ENCODE measurements at regions not wholly inside any gene's neighbourhood (a gene's known extent, or its start where the extent isn't known, plus 50 kb on each side); places are given as distances from the start of the nearest gene placed in this dataset.

DNA sequence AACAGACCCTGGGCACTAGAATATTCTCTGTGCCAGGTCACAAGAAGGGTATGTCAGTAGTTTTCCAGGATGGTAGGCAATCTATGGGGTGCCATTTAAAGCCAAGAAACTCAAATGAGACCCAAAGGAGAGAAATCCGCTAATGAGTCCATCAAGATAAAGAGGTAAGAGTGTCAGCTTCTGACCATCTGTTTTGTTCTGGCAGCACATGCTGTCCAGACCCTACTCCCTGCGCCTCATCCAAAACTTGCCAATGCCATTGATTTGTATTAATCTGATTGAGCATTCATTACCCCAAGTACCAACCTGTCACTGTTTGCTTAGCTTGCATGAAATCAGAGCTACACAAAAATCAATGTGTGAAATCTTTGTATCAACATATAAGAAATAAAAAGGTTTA is 229.0 kb downstream of the BLID start:
- DNase-seq (ENCODE audit: low read depth, low spot score) (no peak), ATAC-seq (no peak)
- TF ChIP-seq POLR2AphosphoS5 (IDR thresholded peaks at IDR 0.05; ENCODE audit: low read depth, low read length) (no peak), SIN3A (IDR thresholded peaks at IDR 0.05; ENCODE audit: borderline replicate concordance, insufficient read depth, low read depth, low read length) (no peak), TCF7L2 (IDR thresholded peaks at IDR 0.05; ENCODE audit: low read depth, low read length) (no peak)
- TF ChIP-seq, protein P1, sequence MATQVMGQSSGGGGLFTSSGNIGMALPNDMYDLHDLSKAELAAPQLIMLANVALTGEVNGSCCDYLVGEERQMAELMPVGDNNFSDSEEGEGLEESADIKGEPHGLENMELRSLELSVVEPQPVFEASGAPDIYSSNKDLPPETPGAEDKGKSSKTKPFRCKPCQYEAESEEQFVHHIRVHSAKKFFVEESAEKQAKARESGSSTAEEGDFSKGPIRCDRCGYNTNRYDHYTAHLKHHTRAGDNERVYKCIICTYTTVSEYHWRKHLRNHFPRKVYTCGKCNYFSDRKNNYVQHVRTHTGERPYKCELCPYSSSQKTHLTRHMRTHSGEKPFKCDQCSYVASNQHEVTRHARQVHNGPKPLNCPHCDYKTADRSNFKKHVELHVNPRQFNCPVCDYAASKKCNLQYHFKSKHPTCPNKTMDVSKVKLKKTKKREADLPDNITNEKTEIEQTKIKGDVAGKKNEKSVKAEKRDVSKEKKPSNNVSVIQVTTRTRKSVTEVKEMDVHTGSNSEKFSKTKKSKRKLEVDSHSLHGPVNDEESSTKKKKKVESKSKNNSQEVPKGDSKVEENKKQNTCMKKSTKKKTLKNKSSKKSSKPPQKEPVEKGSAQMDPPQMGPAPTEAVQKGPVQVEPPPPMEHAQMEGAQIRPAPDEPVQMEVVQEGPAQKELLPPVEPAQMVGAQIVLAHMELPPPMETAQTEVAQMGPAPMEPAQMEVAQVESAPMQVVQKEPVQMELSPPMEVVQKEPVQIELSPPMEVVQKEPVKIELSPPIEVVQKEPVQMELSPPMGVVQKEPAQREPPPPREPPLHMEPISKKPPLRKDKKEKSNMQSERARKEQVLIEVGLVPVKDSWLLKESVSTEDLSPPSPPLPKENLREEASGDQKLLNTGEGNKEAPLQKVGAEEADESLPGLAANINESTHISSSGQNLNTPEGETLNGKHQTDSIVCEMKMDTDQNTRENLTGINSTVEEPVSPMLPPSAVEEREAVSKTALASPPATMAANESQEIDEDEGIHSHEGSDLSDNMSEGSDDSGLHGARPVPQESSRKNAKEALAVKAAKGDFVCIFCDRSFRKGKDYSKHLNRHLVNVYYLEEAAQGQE (IDR thresholded peaks at IDR 0.05; ENCODE audit: insufficient read depth in 1 of 2, low read depth in 2 of 2, low read length in 1 of 2), result no peak
- TF ChIP-seq, protein P2, sequence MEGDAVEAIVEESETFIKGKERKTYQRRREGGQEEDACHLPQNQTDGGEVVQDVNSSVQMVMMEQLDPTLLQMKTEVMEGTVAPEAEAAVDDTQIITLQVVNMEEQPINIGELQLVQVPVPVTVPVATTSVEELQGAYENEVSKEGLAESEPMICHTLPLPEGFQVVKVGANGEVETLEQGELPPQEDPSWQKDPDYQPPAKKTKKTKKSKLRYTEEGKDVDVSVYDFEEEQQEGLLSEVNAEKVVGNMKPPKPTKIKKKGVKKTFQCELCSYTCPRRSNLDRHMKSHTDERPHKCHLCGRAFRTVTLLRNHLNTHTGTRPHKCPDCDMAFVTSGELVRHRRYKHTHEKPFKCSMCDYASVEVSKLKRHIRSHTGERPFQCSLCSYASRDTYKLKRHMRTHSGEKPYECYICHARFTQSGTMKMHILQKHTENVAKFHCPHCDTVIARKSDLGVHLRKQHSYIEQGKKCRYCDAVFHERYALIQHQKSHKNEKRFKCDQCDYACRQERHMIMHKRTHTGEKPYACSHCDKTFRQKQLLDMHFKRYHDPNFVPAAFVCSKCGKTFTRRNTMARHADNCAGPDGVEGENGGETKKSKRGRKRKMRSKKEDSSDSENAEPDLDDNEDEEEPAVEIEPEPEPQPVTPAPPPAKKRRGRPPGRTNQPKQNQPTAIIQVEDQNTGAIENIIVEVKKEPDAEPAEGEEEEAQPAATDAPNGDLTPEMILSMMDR (IDR thresholded peaks at IDR 0.05), result no peak
- Histone ChIP-seq H3K9me3 (ENCODE audit: control insufficient read depth, insufficient read depth, low read depth, low read length) (no peaks in the 10 kb centered on the region), H3K27ac (ENCODE audit: low read length) (no peak overlapping the region), H3K27me3 (ENCODE audit: control insufficient read depth, insufficient read depth, low read length) (no peaks in the 10 kb centered on the region), H3K4me3 (ENCODE audit: low read depth in 2 of 2, low read length in 2 of 2) (no peak overlapping the region), H3K4me1 (ENCODE audit: control insufficient read depth, insufficient read depth, low read length) (no peaks in the 10 kb centered on the region), H3K36me3 (ENCODE audit: control insufficient read depth, insufficient read depth, low read length) (no peaks in the 10 kb centered on the region)
- intact Hi-C loops (cut with micrococcal nuclease; ENCODE audit: unreplicated experiment), result no loop called here
- BruUV-seq (replicated peaks), result no TSS peak
- ChIA-PET CTCF (no interaction called here), POLR2A (no interaction called here)
- in situ Hi-C loops (cut with HindIII; ENCODE audit: low pct_unique_long_range_greater_than_20kb, low sequenced_read_pairs), result no loop called here

DNA sequence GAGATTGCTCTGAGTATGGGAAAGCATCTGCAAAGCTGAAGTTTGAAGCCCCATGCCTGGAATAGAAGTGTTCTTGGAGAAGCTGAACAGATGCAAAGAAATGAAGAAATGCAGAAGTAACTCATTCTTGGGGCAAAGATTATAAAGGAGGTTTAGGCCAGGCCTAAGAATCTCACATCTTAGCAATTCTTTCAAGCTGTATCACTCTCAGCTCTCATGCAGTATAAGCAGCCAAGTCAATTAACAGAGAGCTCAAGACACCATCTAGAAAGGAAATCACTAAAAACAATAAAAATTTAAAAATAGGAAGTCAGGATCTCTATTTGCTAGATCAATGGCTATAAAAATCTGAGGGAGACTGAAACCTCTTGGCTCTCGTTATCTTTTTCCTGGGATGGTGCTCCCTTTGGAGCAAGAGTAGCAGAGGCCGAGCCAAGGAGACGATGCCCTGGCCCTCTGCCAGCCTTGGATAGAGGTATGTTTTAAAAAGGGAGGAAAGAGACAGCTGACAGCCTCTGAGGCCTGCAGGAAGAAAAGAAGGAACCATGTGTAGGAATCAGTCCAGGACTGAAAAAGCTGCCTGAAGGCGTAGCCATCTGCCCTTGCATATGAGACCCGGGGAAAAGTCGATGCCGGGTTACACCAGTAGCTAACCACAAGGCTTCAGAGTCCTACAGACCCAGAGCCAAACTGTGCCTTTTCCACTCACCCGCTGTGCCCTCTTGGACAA is 229.8 kb downstream of the BLID start:
- in situ Hi-C loops (cut with HindIII; ENCODE audit: low pct_unique_long_range_greater_than_20kb, low sequenced_read_pairs) (no loop called here), intact Hi-C loops (cut with micrococcal nuclease; ENCODE audit: unreplicated experiment) (no loop called here)
- ChIA-PET POLR2A (no interaction called here), CTCF (no interaction called here)
- no peak for ATAC-seq
- BruUV-seq (replicated peaks), result no TSS peak
- H3K36me3 ChIP-seq (ENCODE audit: control insufficient read depth, insufficient read depth, low read length), result no peaks in the 10 kb centered on the region
- H3K4me1 ChIP-seq (ENCODE audit: control insufficient read depth, insufficient read depth, low read length), result no peaks in the 10 kb centered on the region
- DNase-seq (ENCODE audit: low read depth, low spot score), result no peak
- no peak overlapping the region for H3K27ac ChIP-seq (ENCODE audit: low read length)
- TF ChIP-seq, protein P1 (IDR thresholded peaks at IDR 0.05; ENCODE audit: insufficient read depth in 1 of 2, low read depth in 2 of 2, low read length in 1 of 2), result no peak
- TF ChIP-seq TCF7L2 (IDR thresholded peaks at IDR 0.05; ENCODE audit: low read depth, low read length), result no peak
- TF ChIP-seq, protein P2 (IDR thresholded peaks at IDR 0.05), result no peak; the same call in 1 of the 2 replicates
- TF ChIP-seq POLR2AphosphoS5 (IDR thresholded peaks at IDR 0.05; ENCODE audit: low read depth, low read length), result no peak
- TF ChIP-seq SIN3A (IDR thresholded peaks at IDR 0.05; ENCODE audit: borderline replicate concordance, insufficient read depth, low read depth, low read length), result no peak
- H3K27me3 ChIP-seq (ENCODE audit: control insufficient read depth, insufficient read depth, low read length), result no peaks in the 10 kb centered on the region
- no peaks in the 10 kb centered on the region for H3K9me3 ChIP-seq (ENCODE audit: control insufficient read depth, insufficient read depth, low read depth, low read length)
- no peak overlapping the region for H3K4me3 ChIP-seq (ENCODE audit: low read depth in 2 of 2, low read length in 2 of 2)

Data from Panc1 (cell line).